Uterus (tissue), 3 donors: ENCODE measurements at regions not wholly inside any gene's neighbourhood (a gene's known extent, or its start where the extent isn't known, plus 50 kb on each side); places are given as distances from the start of the nearest gene placed in this dataset.

Experiments
- DNase-seq, 2 donors: peaks; one replicate each; pipeline ENCODE4 v3.0.0-alpha.2; 2019 to 2020
- H3K27ac ChIP-seq, 2 donors: fragments of 200-600 bp; sonication (generic); 1 replicate in 1 of 2; 2 replicates in 1 of 2; pipeline ENCODE4 v1.5.1; 2016 to 2018
- H3K27me3 ChIP-seq, 2 donors: fragments of 200-600 bp; sonication (generic); one replicate each; pipeline ENCODE4 v1.5.1; 2018 to 2019; ENCODE audit warnings: control low read depth in 1 of 2
- H3K36me3 ChIP-seq, 2 donors: fragments of 200-600 bp; sonication (generic); one replicate each; pipeline ENCODE4 v1.5.1; 2019; ENCODE audit warnings: control low read depth in 1 of 2
- H3K4me1 ChIP-seq, 2 donors: fragments of 200-600 bp; sonication (generic); one replicate each; pipeline ENCODE4 v1.5.1; 2018 to 2019; ENCODE audit warnings: control low read depth in 1 of 2
- H3K4me3 ChIP-seq, 2 donors: fragments of 200-600 bp; sonication (generic); 1 replicate in 1 of 2; 2 replicates in 1 of 2; pipeline ENCODE4 v1.5.1; 2018 to 2019; ENCODE audit warnings: mild to moderate bottlenecking in 1 of 2
- H3K9me3 ChIP-seq, 2 donors: fragments of 200-600 bp; sonication (generic); one replicate each; pipeline ENCODE4 v1.5.1; 2019; ENCODE audit warnings: control low read depth in 1 of 2
- CTCF ChIP-seq, 4 experiments: fragments of 200-600 bp in 2 of 4; fragments of 450-650 bp in 2 of 4; sonication (generic) in 2 of 4; IDR thresholded peaks; one replicate each; pipeline ENCODE4 v1.5.1; 2016 to 2019; ENCODE audit warnings: antibody characterized with exemption in 4 of 4, mild to moderate bottlenecking in 2 of 4, moderate library complexity in 1 of 4
- POLR2A ChIP-seq, 2 donors: fragments of 450-650 bp; IDR thresholded peaks; one replicate each; pipeline ENCODE4 v1.6.1; 2016; ENCODE audit warnings: antibody characterized with exemption in 2 of 2, mild to moderate bottlenecking in 1 of 2, moderate library complexity in 1 of 2
- intact Hi-C: fragments of 100-400 bp; cut with DNase I; formaldehyde crosslinking; loops from one replicate; pipeline ENCODE4 v1.15.1; 2023; ENCODE audit warnings: low total_unique reads
- donor health status: DM: yes; HTN: yes; CAD: no.

DNA sequence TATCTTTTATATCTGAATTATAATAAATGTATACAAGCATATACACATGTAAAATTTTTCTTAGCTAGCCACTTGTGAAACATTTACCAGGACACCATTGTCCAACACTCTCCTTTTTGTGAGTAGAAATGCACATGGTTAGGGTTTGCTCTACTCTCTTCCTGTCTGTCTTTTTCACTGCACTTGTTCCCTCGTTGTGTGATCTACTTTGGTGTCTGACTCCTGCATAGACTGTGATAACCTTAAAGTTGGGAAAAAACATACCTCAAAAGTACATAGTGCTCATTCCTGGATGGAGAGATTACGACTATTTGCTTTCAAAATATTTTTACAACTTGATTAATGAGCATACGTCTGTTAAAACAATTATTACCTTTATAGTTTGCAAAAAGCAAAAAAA, 294.1 kb upstream of the FLRT2 start:
- TF ChIP-seq POLR2A (IDR thresholded peaks at IDR 0.05) (no peak), CTCF (IDR thresholded peaks at IDR 0.05) (no peak)
- H3K4me1 ChIP-seq = no peaks in the 10 kb centered on the region
- H3K27me3 ChIP-seq = no peaks in the 10 kb centered on the region
- H3K9me3 ChIP-seq = no peaks in the 10 kb centered on the region
- H3K4me3 ChIP-seq = no peak overlapping the region
- DNase-seq = no peak
- intact Hi-C loops = no loop called here
- no peak overlapping the region for H3K27ac ChIP-seq
- no peaks in the 10 kb centered on the region for H3K36me3 ChIP-seq

GRCh38 chr14:85236296-85236695, 293.6 kb upstream of the FLRT2 start:
- no peak overlapping the region for H3K4me3 ChIP-seq
- TF ChIP-seq CTCF (IDR thresholded peaks at IDR 0.05) = no peak
- TF ChIP-seq POLR2A (IDR thresholded peaks at IDR 0.05) = no peak
- DNase-seq = no peak
- H3K9me3 ChIP-seq = no peaks in the 10 kb centered on the region
- H3K27me3 ChIP-seq = no peaks in the 10 kb centered on the region
- no peak overlapping the region for H3K27ac ChIP-seq
- no peaks in the 10 kb centered on the region for H3K4me1 ChIP-seq
- intact Hi-C loops = no loop called here
- H3K36me3 ChIP-seq = no peaks in the 10 kb centered on the region

GRCh38 chr14:85239791-85240190, 290.2 kb upstream of the FLRT2 start:
- TF ChIP-seq POLR2A (IDR thresholded peaks at IDR 0.05) (no peak), CTCF (IDR thresholded peaks at IDR 0.05) (no peak)
- Histone ChIP-seq H3K4me3 (no peak overlapping the region), H3K4me1 (no peaks in the 10 kb centered on the region), H3K27me3 (no peaks in the 10 kb centered on the region), H3K27ac (no peak overlapping the region), H3K36me3 (no peaks in the 10 kb centered on the region), H3K9me3 (no peaks in the 10 kb centered on the region)
- intact Hi-C loops = no loop called here
- DNase-seq = no peak

GRCh38 chr14:85241022-85241855, 288.7 kb upstream of the FLRT2 start:
- Histone ChIP-seq H3K27me3 (no peaks in the 10 kb centered on the region), H3K4me1 (no peaks in the 10 kb centered on the region), H3K4me3 (peak overlapping the region in 1 of 2 donors; percentile 20), H3K9me3 (no peaks in the 10 kb centered on the region), H3K27ac (no peak overlapping the region), H3K36me3 (no peaks in the 10 kb centered on the region)
- DNase-seq = no peak
- intact Hi-C loops = no loop called here
- no peak for TF ChIP-seq CTCF (IDR thresholded peaks at IDR 0.05)
- TF ChIP-seq POLR2A (IDR thresholded peaks at IDR 0.05) = no peak

DNA sequence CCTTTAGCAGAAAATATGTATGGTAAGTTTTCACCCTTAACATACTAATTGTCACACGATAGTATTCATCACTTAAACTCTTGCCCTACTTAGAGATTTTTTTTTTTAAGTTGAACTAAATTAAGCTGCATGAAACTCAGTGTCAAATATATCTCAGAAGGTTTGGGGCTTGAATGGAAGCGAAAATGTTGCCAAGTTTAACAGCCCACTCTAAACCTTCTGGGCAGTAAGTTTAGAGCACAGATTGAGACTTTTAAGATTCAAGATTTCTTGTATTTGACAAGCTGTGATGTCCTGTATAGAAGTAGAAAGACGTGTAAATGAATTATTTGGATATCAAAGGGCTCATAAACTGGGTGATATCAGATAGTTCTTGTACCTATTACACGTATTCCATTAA, 287.3 kb upstream of the FLRT2 start:
- intact Hi-C loops = no loop called here
- Histone ChIP-seq H3K27me3 (no peaks in the 10 kb centered on the region), H3K9me3 (no peaks in the 10 kb centered on the region), H3K4me1 (no peaks in the 10 kb centered on the region), H3K36me3 (no peaks in the 10 kb centered on the region), H3K27ac (no peak overlapping the region), H3K4me3 (no peak overlapping the region)
- DNase-seq = no peak
- TF ChIP-seq POLR2A (IDR thresholded peaks at IDR 0.05) = no peak
- TF ChIP-seq CTCF (IDR thresholded peaks at IDR 0.05) = no peak
